ENCODE measurements at regions not wholly inside any gene's neighbourhood (a gene's known extent, or its start where the extent isn't known, plus 50 kb on each side); places are given as distances from the start of the nearest gene placed in this dataset.

DNA sequence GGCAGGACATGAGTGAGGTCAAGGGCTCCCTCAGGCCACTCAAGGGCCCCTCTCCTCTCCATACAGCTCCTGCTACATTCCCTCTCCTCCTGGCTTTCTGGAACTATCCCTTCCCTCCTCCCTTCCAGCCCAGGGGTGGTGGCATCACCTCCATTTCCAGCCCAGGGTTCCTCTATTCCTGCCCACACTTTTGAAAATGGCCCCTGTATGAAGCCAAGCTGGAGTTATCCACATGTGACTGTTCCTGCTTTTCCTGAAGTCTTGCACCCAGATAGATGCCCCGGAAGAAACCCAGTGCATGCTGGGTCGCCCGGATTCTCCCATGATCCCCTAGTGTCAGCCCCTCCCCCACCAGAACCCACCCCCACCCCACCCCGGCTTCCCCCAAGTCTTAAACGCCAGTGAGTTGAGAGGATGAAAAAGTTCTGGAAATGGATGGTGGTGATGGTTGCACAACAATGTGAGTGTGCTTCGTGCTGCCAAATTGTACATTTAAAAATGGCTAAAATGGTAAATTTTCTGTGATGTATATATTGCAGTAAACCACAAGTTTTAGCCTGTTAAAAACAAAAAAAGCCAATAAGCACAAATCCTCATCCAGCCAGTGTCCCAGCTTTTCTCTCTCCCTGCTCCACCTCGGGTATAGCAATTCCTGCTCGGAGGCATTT is 136.9 kb downstream of the SCARB1 start:
- Mint-ChIP-seq H3K36me3 (peaks cover 5 to 9% of the 10 kb centered on the region in 2 donors), H3K9me3 (peaks cover 4 to 8% of the 10 kb centered on the region in 2 donors), H3K4me1 (peaks cover 12 to 15% of the 10 kb centered on the region in 2 donors), H3K27me3 (no peaks in the 10 kb centered on the region), H3K4me3 (no peak overlapping the region), H3K27ac (no peak overlapping the region)
- ATAC-seq (replicated peaks) (no peak), DNase-seq (no peak)

- H3K27ac Mint-ChIP-seq: no peak overlapping the region
- no peak for ATAC-seq (replicated peaks)
- peaks cover 5 to 7% of the 10 kb centered on the region in 2 donors for H3K36me3 Mint-ChIP-seq
- H3K4me3 Mint-ChIP-seq: no peak overlapping the region
- DNase-seq: no peak
- peaks cover 12 to 13% of the 10 kb centered on the region in 2 donors for H3K4me1 Mint-ChIP-seq
- H3K9me3 Mint-ChIP-seq: peaks cover 4 to 10% of the 10 kb centered on the region in 2 donors
- H3K27me3 Mint-ChIP-seq: no peaks in the 10 kb centered on the region
These were observed 137.9 kb downstream of the SCARB1 start for GRCh38 chr12:124725597-124726237.

DNA sequence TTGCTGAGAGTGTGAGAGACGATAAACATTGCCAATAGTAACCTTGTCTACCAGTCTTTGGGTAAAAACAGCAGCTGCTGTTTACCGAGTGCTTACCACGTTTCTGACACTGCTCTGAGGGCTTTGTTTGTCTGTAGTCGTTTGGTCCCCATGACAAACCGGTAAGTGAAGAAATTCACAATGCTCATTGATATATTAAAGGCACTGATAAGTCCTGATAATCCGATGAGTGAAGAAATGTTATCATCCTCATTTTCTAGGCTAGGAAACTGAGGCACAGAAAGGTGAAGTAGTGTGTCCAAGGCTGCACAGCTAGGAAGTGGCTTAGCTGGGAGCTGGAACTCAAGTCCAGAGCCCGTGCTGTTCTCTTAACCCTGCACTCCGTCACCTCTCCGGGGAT is 138.6 kb downstream of the SCARB1 start:
- no peak for ATAC-seq (replicated peaks)
- H3K36me3 Mint-ChIP-seq: peaks cover 4 to 5% of the 10 kb centered on the region in 2 donors
- peaks cover 4 to 10% of the 10 kb centered on the region in 2 donors for H3K9me3 Mint-ChIP-seq
- peaks cover 10 to 11% of the 10 kb centered on the region in 2 donors for H3K4me1 Mint-ChIP-seq
- no peak overlapping the region for H3K27ac Mint-ChIP-seq
- peaks cover 1 to 3% of the 10 kb centered on the region in 2 donors for H3K27me3 Mint-ChIP-seq
- H3K4me3 Mint-ChIP-seq: no peak overlapping the region
- DNase-seq: no peak

DNA sequence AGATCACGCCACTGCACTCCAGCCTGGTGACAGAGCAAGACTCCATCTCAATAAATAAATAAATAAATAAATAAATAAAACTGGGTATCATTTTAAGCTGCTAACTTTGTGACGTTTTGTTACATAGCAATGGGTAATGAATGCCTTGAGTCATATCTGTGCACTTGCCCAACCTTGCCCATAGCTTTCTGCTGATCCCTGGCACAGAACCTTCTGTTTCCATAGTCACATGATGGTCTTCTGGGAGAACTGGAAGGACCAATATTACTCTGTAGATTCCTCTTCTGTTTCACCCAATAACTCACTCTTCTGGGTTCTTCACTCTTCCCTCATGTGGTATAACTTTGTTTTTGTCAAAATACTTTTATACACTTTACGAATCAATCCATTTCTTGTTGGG is 140.8 kb downstream of the SCARB1 start:
- no peak for ATAC-seq (replicated peaks)
- H3K36me3 Mint-ChIP-seq: no peaks in the 10 kb centered on the region
- no peak for DNase-seq
- H3K27me3 Mint-ChIP-seq: peaks cover 9% of the 10 kb centered on the region in 2 donors
- H3K4me1 Mint-ChIP-seq: peaks cover 10 to 14% of the 10 kb centered on the region in 2 donors
- no peak overlapping the region for H3K27ac Mint-ChIP-seq
- peaks cover 0 to 2% of the 10 kb centered on the region in 2 donors for H3K9me3 Mint-ChIP-seq
- H3K4me3 Mint-ChIP-seq: no peak overlapping the region

- DNase-seq (no peak), ATAC-seq (replicated peaks) (no peak)
- H3K27ac Mint-ChIP-seq: peak overlapping the region; percentile 47
- no peak overlapping the region for H3K4me3 Mint-ChIP-seq
- H3K9me3 Mint-ChIP-seq: peaks cover 0 to 2% of the 10 kb centered on the region in 2 donors
- no peaks in the 10 kb centered on the region for H3K36me3 Mint-ChIP-seq
- H3K4me1 Mint-ChIP-seq: peaks cover 6 to 11% of the 10 kb centered on the region in 2 donors
- peaks cover 9 to 10% of the 10 kb centered on the region in 2 donors for H3K27me3 Mint-ChIP-seq
These were observed 142.0 kb downstream of the SCARB1 start for GRCh38 chr12:124721501-124722162.

- Mint-ChIP-seq H3K36me3 (no peaks in the 10 kb centered on the region), H3K4me1 (peaks cover 9 to 11% of the 10 kb centered on the region in 2 donors), H3K27me3 (peaks cover 9 to 13% of the 10 kb centered on the region in 2 donors), H3K9me3 (peaks cover 0 to 2% of the 10 kb centered on the region in 2 donors), H3K4me3 (no peak overlapping the region), H3K27ac (peak overlapping the region; percentile 33)
- ATAC-seq (replicated peaks): no peak
- DNase-seq: no peak
These were observed 142.8 kb downstream of the SCARB1 start for GRCh38 chr12:124720681-124721500.

GRCh38 chr12:124720004-124720680 is 143.5 kb downstream of the SCARB1 start:
- H3K27ac Mint-ChIP-seq: peak overlapping the region; percentile 62
- H3K4me3 Mint-ChIP-seq: no peak overlapping the region
- H3K27me3 Mint-ChIP-seq: peaks cover 9 to 13% of the 10 kb centered on the region in 2 donors
- DNase-seq (no peak), ATAC-seq (replicated peaks) (no peak)
- H3K9me3 Mint-ChIP-seq: peaks cover 0 to 2% of the 10 kb centered on the region in 2 donors
- H3K36me3 Mint-ChIP-seq: no peaks in the 10 kb centered on the region
- H3K4me1 Mint-ChIP-seq: peaks cover 11 to 15% of the 10 kb centered on the region in 2 donors

GRCh38 chr12:124719231-124719630 is 144.4 kb downstream of the SCARB1 start:
- H3K36me3 Mint-ChIP-seq: no peaks in the 10 kb centered on the region
- H3K9me3 Mint-ChIP-seq: peaks cover 0 to 2% of the 10 kb centered on the region in 2 donors
- H3K27ac Mint-ChIP-seq: no peak overlapping the region
- H3K4me3 Mint-ChIP-seq: no peak overlapping the region
- peaks cover 16 to 25% of the 10 kb centered on the region in 2 donors for H3K4me1 Mint-ChIP-seq
- ATAC-seq (replicated peaks): no peak
- peaks cover 9 to 13% of the 10 kb centered on the region in 2 donors for H3K27me3 Mint-ChIP-seq
- DNase-seq: no peak

- peaks cover 0 to 2% of the 10 kb centered on the region in 2 donors for H3K9me3 Mint-ChIP-seq
- H3K27ac Mint-ChIP-seq: no peak overlapping the region
- ATAC-seq (replicated peaks): no peak
- no peak for DNase-seq
- H3K36me3 Mint-ChIP-seq: no peaks in the 10 kb centered on the region
- peaks cover 9 to 13% of the 10 kb centered on the region in 2 donors for H3K27me3 Mint-ChIP-seq
- H3K4me3 Mint-ChIP-seq: no peak overlapping the region
- peaks cover 21 to 32% of the 10 kb centered on the region in 2 donors for H3K4me1 Mint-ChIP-seq
These were observed 145.2 kb downstream of the SCARB1 start for GRCh38 chr12:124718458-124718857.

DNA sequence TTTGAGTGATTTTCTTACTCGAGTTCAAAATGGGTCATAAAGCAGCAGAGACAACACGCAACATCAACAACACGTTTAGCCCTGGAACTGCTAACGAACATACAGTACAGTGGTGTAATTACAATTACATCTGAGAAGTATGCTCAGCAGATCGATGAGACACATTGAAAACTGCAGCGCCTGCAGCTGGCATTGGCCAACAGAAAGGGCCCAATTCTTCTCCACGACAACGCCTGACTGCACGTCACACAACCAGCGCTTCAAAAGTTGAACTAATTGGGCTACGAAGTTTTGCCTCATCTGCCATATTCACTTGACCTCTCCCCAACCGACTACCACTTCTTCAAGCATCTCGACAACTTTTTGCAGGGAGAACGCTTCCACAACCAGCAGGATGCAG is 145.6 kb downstream of the SCARB1 start:
- Mint-ChIP-seq H3K4me1 (peaks cover 25 to 36% of the 10 kb centered on the region in 2 donors), H3K9me3 (peaks cover 0 to 2% of the 10 kb centered on the region in 2 donors), H3K4me3 (no peak overlapping the region), H3K36me3 (no peaks in the 10 kb centered on the region), H3K27me3 (peaks cover 9 to 13% of the 10 kb centered on the region in 2 donors), H3K27ac (no peak overlapping the region)
- ATAC-seq (replicated peaks): no peak
- no peak for DNase-seq

DNA sequence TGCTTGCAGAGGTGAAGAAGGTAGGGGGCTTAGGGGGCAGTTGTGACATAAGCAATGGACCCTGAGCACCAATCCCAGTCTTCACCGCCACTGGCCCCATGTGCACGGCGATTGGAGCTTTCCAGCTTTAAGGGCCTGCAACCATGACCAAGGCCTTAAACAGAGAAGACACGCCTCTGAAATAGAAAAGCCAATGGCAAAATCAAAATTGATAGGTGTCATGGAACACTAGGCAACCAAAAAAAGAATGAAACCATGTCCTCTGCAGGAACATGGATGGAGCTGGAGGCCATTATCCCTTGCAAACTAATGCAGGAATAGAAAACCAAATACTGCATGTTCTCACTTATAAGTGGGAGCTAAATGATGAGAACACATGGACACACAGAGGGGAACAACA is 146.3 kb downstream of the SCARB1 start:
- Mint-ChIP-seq H3K9me3 (peaks cover 0 to 2% of the 10 kb centered on the region in 2 donors), H3K36me3 (no peaks in the 10 kb centered on the region), H3K4me1 (peaks cover 28 to 40% of the 10 kb centered on the region in 2 donors), H3K27ac (no peak overlapping the region), H3K4me3 (no peak overlapping the region), H3K27me3 (peaks cover 9 to 13% of the 10 kb centered on the region in 2 donors)
- ATAC-seq (replicated peaks) (no peak), DNase-seq (no peak)

DNA sequence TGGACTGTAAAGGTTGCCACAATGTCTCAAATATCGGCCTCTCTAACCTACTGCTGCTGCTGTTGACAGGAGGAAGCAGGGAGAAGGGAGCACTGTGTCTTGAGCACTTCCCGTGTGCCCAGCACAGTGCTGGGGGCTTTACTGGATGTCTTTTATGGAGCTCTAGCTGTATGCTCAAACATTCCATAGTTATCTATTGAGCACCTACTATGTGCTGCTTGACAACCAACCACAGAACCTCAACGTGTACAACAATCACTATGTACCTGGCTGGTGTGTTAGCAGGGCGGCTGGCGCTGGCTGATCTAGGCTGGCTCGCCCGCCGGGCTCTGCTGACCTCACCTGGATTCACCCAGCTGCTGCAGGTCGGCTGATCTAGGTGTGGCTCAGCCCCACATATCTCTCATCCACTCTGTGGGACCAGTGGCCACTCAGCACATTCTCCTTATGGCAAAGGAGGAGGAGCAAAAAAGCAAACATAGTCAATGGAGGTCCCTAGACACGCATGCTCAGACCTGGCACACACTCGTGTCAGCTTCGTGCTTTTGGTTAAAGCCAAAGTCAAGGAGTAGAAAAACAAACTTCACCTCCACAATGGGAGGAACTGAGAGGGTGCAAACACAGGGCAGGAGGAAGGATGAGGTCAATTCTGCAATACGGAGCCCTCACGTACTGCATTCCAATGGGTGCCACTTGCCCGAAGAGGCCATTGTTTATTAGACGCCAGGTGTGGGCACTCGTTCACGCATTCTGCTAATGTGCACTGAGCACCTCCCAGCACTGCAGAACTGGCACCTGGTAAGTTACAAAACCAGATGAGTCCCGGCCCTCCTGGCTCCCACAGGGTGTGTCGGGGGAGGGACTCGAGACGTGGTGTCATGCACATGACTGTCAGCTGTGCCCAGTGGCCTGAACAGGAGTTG is 147.2 kb downstream of the SCARB1 start:
- Mint-ChIP-seq H3K4me3 (no peak overlapping the region), H3K27ac (no peak overlapping the region), H3K4me1 (peaks cover 28 to 40% of the 10 kb centered on the region in 2 donors), H3K27me3 (peaks cover 9 to 13% of the 10 kb centered on the region in 2 donors), H3K9me3 (peaks cover 0 to 2% of the 10 kb centered on the region in 2 donors), H3K36me3 (no peaks in the 10 kb centered on the region)
- DNase-seq (no peak), ATAC-seq (replicated peaks) (no peak)
